Fibroblast of upper back skin (primary cell): ENCODE measurements at regions not wholly inside any gene's neighbourhood (a gene's known extent, or its start where the extent isn't known, plus 50 kb on each side); places are given as distances from the start of the nearest gene placed in this dataset.
"Not testable (repeated sequence)": the region's sequence is repeated elsewhere in the genome, so short reads cannot be mapped to it uniquely, and the experiment has no call there.

ENCODE experiments used
- DNase-seq: peaks from one replicate; pipeline ENCODE4 v3.0.0-alpha.2; 2013

GRCh38 chr12:87520968-87521367 is 508.2 kb downstream of the C12orf50 start:
- no peak for DNase-seq

GRCh38 chr12:87518481-87518880 is 510.7 kb downstream of the C12orf50 start:
- peak; percentile 67 for DNase-seq

GRCh38 chr12:87518036-87518435 is 511.2 kb downstream of the C12orf50 start:
- DNase-seq = no peak

GRCh38 chr12:87513536-87514280 is 515.5 kb downstream of the C12orf50 start:
- peak; percentile 40 for DNase-seq

GRCh38 chr12:87511371-87511770 is 517.8 kb downstream of the C12orf50 start:
- peak; percentile 23 for DNase-seq

GRCh38 chr12:87509237-87509820 is 519.9 kb downstream of the C12orf50 start:
- DNase-seq = peak; percentile 70

- DNase-seq = no peak
These were observed 537.6 kb downstream of the C12orf50 start for GRCh38 chr12:87491598-87491997.

- DNase-seq = no peak
These were observed 538.1 kb downstream of the C12orf50 start for GRCh38 chr12:87491089-87491488.

- peak; percentile 78 for DNase-seq
These were observed 559.9 kb downstream of the C12orf50 start for GRCh38 chr12:87469295-87469694.

GRCh38 chr12:87467936-87468335 is 561.3 kb downstream of the C12orf50 start:
- peak; percentile 78 for DNase-seq

GRCh38 chr12:87464565-87464964 is 564.6 kb downstream of the C12orf50 start:
- no peak for DNase-seq

- DNase-seq = no peak
These were observed 585.2 kb downstream of the C12orf50 start for GRCh38 chr12:87444039-87444438.

GRCh38 chr12:87441511-87441910 is 587.7 kb downstream of the C12orf50 start:
- peak; percentile 33 for DNase-seq

- peak; percentile 93 for DNase-seq
These were observed 589.0 kb downstream of the C12orf50 start for GRCh38 chr12:87439990-87440827.

GRCh38 chr12:87430444-87430843 is 598.8 kb downstream of the C12orf50 start:
- DNase-seq = no peak

- peak; percentile 39 for DNase-seq
These were observed 600.4 kb downstream of the C12orf50 start for GRCh38 chr12:87428701-87429277.

- DNase-seq = peak; percentile 15
These were observed 601.4 kb downstream of the C12orf50 start for GRCh38 chr12:87427770-87428169.

GRCh38 chr12:87425942-87426554 is 603.2 kb downstream of the C12orf50 start:
- DNase-seq = no peak

- not testable (repeated sequence) for DNase-seq
These were observed 608.0 kb downstream of the C12orf50 start for GRCh38 chr12:87421233-87421632.

- DNase-seq = peak; percentile 93
These were observed 615.4 kb downstream of the C12orf50 start for GRCh38 chr12:87413784-87414183.

GRCh38 chr12:87406926-87407325 is 622.3 kb downstream of the C12orf50 start:
- DNase-seq = peak; percentile 20

- DNase-seq = peak; percentile 20
These were observed 623.3 kb downstream of the C12orf50 start for GRCh38 chr12:87405918-87406317.

GRCh38 chr12:87394168-87394567 is 635.0 kb downstream of the C12orf50 start:
- DNase-seq = not testable (repeated sequence)
